Bronchial epithelial cell (primary cell): ENCODE measurements at regions not wholly inside any gene's neighbourhood (a gene's known extent, or its start where the extent isn't known, plus 50 kb on each side); places are given as distances from the start of the nearest gene placed in this dataset.

Source experiments
- DNase-seq: peaks from one replicate; pipeline ENCODE4 v3.0.0-alpha.2; 2010; ENCODE audit warnings: low read depth
- FAIRE-seq: peaks from 2 replicates; lab custom pipeline; 2011; peaks lifted over from hg19 to GRCh38; lab: Jason Lieb, UNC
- H3K27me3 ChIP-seq: 2 replicates; pipeline ENCODE4 v1.5.1; 2011; ENCODE audit warnings: low read length; ENCODE audit not compliant: control insufficient read depth, insufficient read depth
- H3K36me3 ChIP-seq: 2 replicates; pipeline ENCODE4 v1.5.1; 2011; ENCODE audit warnings: low read length; ENCODE audit not compliant: control insufficient read depth, insufficient read depth
- H3K4me3 ChIP-seq: 2 replicates; pipeline ENCODE4 v1.5.1; 2011; ENCODE audit warnings: mild to moderate bottlenecking, low read depth, low read length, control low read depth
- CTCF ChIP-seq: IDR thresholded peaks from 2 replicates; pipeline ENCODE4 v1.5.1; 2011; ENCODE audit warnings: mild to moderate bottlenecking, moderate library complexity, low read length, control low read depth, inconsistent platforms; ENCODE audit not compliant: insufficient read depth, severe bottlenecking

DNA sequence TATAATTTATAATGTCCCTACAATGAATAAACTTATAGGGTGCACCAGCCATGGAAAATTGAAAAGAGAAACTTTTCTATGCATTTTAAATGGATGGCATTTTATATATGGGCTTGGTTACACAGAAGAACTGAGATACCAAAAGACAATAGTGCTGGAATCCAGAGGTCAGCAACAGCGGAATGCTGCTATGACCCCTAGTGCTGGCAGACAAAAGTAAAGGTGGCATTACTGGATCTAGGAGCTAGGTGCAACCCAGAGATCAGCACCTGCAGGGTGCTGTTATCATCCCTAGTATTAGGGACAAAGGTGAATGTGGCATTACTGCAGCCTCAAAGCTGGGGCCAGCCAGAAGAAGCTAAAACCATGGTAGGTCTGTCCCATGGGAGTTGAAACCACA lies 392.7 kb upstream of the ST6GAL2 start:
- FAIRE-seq (no peak), DNase-seq (no peak)
- Histone ChIP-seq H3K4me3 (no peak overlapping the region), H3K36me3 (no peaks in the 10 kb centered on the region), H3K27me3 (no peaks in the 10 kb centered on the region)
- TF ChIP-seq CTCF, result no peak

DNA sequence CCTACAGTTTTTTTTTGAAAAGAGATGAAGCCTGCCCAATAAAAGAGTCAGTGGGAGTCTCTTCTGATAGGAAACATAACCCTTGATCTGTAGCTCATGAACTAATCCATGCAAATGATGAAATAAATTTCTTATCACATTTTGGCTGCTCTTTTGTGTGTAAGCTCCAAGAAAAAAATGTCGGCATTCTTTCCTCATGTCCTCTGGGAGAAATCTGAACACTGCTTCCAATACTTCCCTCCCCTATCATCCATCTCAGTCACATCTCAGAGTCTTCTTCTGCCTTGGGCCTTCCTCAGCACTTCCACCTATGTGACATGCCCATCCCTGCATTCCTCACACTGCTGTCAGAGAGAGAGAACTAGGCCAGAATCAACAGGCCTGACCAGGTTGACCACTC lies 395.7 kb upstream of the ST6GAL2 start:
- no peaks in the 10 kb centered on the region for H3K36me3 ChIP-seq
- DNase-seq, result no peak
- FAIRE-seq, result no peak
- no peak overlapping the region for H3K4me3 ChIP-seq
- no peak for TF ChIP-seq CTCF
- no peaks in the 10 kb centered on the region for H3K27me3 ChIP-seq

- FAIRE-seq, result no peak
- Histone ChIP-seq H3K4me3 (no peak overlapping the region), H3K36me3 (no peaks in the 10 kb centered on the region), H3K27me3 (no peaks in the 10 kb centered on the region)
- TF ChIP-seq CTCF, result no peak
- DNase-seq, result no peak
These were observed 396.2 kb upstream of the ST6GAL2 start for GRCh38 chr2:107282135-107282534.

DNA sequence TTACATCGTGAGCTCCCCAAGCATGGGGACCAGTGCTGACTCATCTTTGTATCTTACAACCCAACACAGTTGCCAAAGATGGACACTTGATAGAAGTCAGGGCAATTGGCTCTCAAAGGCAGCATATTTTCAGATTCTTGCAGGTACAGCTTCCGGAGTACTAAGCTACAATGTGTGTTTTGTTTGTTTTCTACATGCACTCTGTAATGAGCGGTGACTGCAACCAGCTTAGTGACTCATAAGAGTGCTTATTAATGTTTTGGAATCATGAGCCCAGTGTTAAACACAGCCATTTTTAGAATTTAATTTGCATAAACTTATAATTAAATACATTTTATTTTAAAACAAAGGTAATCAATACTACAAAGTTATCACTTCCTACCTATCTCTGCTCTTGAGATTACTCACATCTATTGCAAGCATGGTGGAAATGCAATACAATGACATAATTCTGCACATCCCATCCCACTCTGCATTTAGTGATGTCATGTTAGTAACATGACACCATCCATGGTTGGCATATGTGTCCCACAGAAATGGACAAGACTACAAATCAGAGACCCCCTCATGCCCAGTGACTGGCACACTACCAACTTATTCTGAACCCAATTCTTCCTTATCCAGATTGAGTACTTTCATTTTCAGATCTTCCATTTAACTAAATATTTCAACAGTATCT lies 399.8 kb upstream of the ST6GAL2 start:
- TF ChIP-seq CTCF, result no peak
- no peak for FAIRE-seq
- DNase-seq, result no peak
- Histone ChIP-seq H3K36me3 (no peaks in the 10 kb centered on the region), H3K27me3 (no peaks in the 10 kb centered on the region), H3K4me3 (no peak overlapping the region)

DNA sequence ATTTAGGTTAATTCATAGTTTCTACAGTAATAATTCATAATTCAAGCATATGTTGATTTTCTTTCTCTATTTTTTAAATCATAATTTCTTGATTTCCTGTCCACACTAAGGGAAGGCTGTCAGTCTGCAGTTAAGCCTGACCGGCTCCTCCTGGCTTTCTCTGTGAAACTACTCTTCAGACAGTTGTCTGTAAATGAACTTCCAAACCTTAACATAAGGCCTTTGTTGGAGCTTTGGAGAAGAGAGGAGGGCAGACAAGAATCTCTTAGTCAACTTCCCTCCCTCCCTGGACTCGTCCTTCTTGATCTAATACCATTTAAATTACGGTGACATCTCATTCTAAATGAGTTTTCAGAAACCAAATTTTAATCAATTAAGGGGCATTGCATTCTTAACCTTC lies 404.1 kb upstream of the ST6GAL2 start:
- FAIRE-seq (no peak), DNase-seq (no peak)
- H3K36me3 ChIP-seq, result no peaks in the 10 kb centered on the region
- H3K4me3 ChIP-seq, result no peak overlapping the region
- no peaks in the 10 kb centered on the region for H3K27me3 ChIP-seq
- no peak for TF ChIP-seq CTCF

DNA sequence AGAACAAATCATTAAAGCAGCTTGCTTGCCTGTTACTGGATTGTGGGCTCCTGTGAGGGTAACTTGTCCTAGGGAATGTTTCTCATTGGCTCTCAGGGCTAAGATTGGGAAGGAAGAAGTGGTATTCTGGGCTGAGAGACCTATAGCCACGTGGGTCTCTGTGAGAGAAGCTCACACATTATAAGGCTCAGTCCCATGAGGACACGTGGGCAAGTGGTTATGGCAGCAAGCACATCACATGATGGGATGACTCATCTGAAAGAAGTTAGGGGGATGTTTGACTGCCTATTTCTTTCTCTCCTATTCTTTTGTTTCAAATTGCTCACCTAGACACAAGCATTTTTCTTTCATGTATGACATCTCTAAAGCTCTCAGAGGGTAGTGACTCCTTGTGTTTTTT lies 418.0 kb upstream of the ST6GAL2 start:
- no peaks in the 10 kb centered on the region for H3K36me3 ChIP-seq
- H3K27me3 ChIP-seq, result no peaks in the 10 kb centered on the region
- DNase-seq (no peak), FAIRE-seq (no peak)
- no peak overlapping the region for H3K4me3 ChIP-seq
- no peak for TF ChIP-seq CTCF
